DND-41 (cell line): ENCODE measurements at regions not wholly inside any gene's neighbourhood (a gene's known extent, or its start where the extent isn't known, plus 50 kb on each side); places are given as distances from the start of the nearest gene placed in this dataset.

Source experiments
- ATAC-seq: fragments of 200-7000 bp; cut with Tn5 transposase; 3 replicates; pipeline ENCODE4 v1.9.1; 2021; ENCODE audit warnings: low read depth; ENCODE audit not compliant: insufficient read depth
- DNase-seq: peaks from one replicate; pipeline ENCODE4 v3.0.0-alpha.2; 2020
- H2AFZ ChIP-seq: 2 replicates; pipeline ENCODE4 v1.6.0; 2012; ENCODE audit warnings: low read depth, low read length
- H3K27ac ChIP-seq: 2 replicates; pipeline ENCODE4 v1.5.1; 2012; ENCODE audit warnings: low read length, inconsistent platforms
- H3K27me3 ChIP-seq: fragments of 200-600 bp; sonication (generic); 2 replicates; pipeline ENCODE4 v1.6.0; 2012; ENCODE audit warnings: low read length, mild to moderate bottlenecking, inconsistent platforms; ENCODE audit not compliant: insufficient read depth, poor library complexity
- H3K36me3 ChIP-seq: 2 replicates; pipeline ENCODE4 v1.5.1; 2012; ENCODE audit warnings: low read length, inconsistent platforms; ENCODE audit not compliant: insufficient read depth
- H3K4me1 ChIP-seq: 2 replicates; pipeline ENCODE4 v1.5.1; 2012; ENCODE audit warnings: mild to moderate bottlenecking, low read length; ENCODE audit not compliant: insufficient read depth
- H3K4me2 ChIP-seq: 2 replicates; pipeline ENCODE4 v1.6.0; 2012; ENCODE audit warnings: mild to moderate bottlenecking, moderate library complexity, low read length, inconsistent platforms; ENCODE audit not compliant: insufficient read depth
- H3K4me3 ChIP-seq, 2 experiments: fragments of 200-600 bp in 1 of 2; shearing (Covaris generic) in 1 of 2; 2 replicates each; pipeline ENCODE4 v1.5.1; 2012 to 2016; ENCODE audit warnings: inconsistent platforms in 2 of 2, low read length in 2 of 2, mild to moderate bottlenecking in 2 of 2, low read depth in 1 of 2, moderate library complexity in 1 of 2
- H3K79me2 ChIP-seq: 2 replicates; pipeline ENCODE4 v1.6.0; 2012; ENCODE audit warnings: low read length, inconsistent platforms; ENCODE audit not compliant: insufficient read depth
- H3K9ac ChIP-seq: 2 replicates; pipeline ENCODE4 v1.6.0; 2012; ENCODE audit warnings: low read depth, mild to moderate bottlenecking, inconsistent platforms, low read length, moderate library complexity
- H3K9me3 ChIP-seq: 2 replicates; pipeline ENCODE4 v1.5.1; 2012; ENCODE audit warnings: low read length, moderate library complexity, mild to moderate bottlenecking, inconsistent platforms; ENCODE audit not compliant: insufficient read depth, severe bottlenecking
- H4K20me1 ChIP-seq: 2 replicates; pipeline ENCODE4 v1.6.0; 2012; ENCODE audit warnings: low read length; ENCODE audit not compliant: insufficient read depth
- CTCF ChIP-seq: IDR thresholded peaks from 2 replicates; pipeline ENCODE4 v1.5.1; 2012; ENCODE audit warnings: borderline replicate concordance, low read length, moderate library complexity, mild to moderate bottlenecking; ENCODE audit not compliant: poor library complexity, severe bottlenecking; ENCODE audit errors: extremely low read depth
- EZH2 ChIP-seq: IDR thresholded peaks from 3 replicates; pipeline ENCODE4 v1.6.1; 2012; ENCODE audit warnings: borderline replicate concordance, low read depth, mild to moderate bottlenecking, moderate library complexity, low read length, inconsistent platforms; ENCODE audit not compliant: severe bottlenecking

- DNase-seq (no peak), ATAC-seq (no peak)
- Histone ChIP-seq H3K27me3 (peaks cover 8% of the 10 kb centered on the region), H3K36me3 (no peaks in the 10 kb centered on the region), H3K4me3 (no peak overlapping the region), H3K27ac (no peak overlapping the region), H3K4me1 (no peaks in the 10 kb centered on the region), H3K9ac (no peak overlapping the region), H3K4me2 (no peak overlapping the region), H2AFZ (no peak overlapping the region; the same call in 1 of the 2 replicates), H4K20me1 (no peaks in the 10 kb centered on the region; the same call in 1 of the 2 replicates), H3K9me3 (peaks cover 5% of the 10 kb centered on the region), H3K79me2 (no peaks in the 10 kb centered on the region)
- no peak for TF ChIP-seq CTCF
- no peak for TF ChIP-seq EZH2
Observed at GRCh38 chr20:57075181-57075580, 191.3 kb downstream of the BMP7 start.

GRCh38 chr20:57075603-57076002 is 190.8 kb downstream of the BMP7 start:
- no peak overlapping the region for H3K4me3 ChIP-seq
- H3K27me3 ChIP-seq = peaks cover 8% of the 10 kb centered on the region
- TF ChIP-seq EZH2 (no peak), CTCF (no peak)
- no peak overlapping the region; the same call in 1 of the 2 replicates for H2AFZ ChIP-seq
- H4K20me1 ChIP-seq = no peaks in the 10 kb centered on the region; the same call in 1 of the 2 replicates
- H3K36me3 ChIP-seq = no peaks in the 10 kb centered on the region
- ATAC-seq (no peak), DNase-seq (no peak)
- no peak overlapping the region for H3K27ac ChIP-seq
- no peaks in the 10 kb centered on the region for H3K79me2 ChIP-seq
- peaks cover 5% of the 10 kb centered on the region for H3K9me3 ChIP-seq
- H3K4me2 ChIP-seq = no peak overlapping the region
- no peak overlapping the region for H3K9ac ChIP-seq
- no peaks in the 10 kb centered on the region for H3K4me1 ChIP-seq

- Histone ChIP-seq H2AFZ (no peak overlapping the region), H4K20me1 (no peaks in the 10 kb centered on the region; the same call in 1 of the 2 replicates), H3K4me1 (no peaks in the 10 kb centered on the region), H3K27ac (no peak overlapping the region), H3K9me3 (peaks cover 5% of the 10 kb centered on the region), H3K4me3 (no peak overlapping the region), H3K27me3 (peaks cover 8% of the 10 kb centered on the region), H3K36me3 (no peaks in the 10 kb centered on the region), H3K9ac (no peak overlapping the region), H3K4me2 (no peak overlapping the region), H3K79me2 (no peaks in the 10 kb centered on the region)
- ATAC-seq (no peak), DNase-seq (no peak)
- TF ChIP-seq EZH2 (no peak), CTCF (no peak)
Observed at GRCh38 chr20:57076152-57076652, 190.2 kb downstream of the BMP7 start.
